GM12872 (cell line): ENCODE measurements at regions not wholly inside any gene's neighbourhood (a gene's known extent, or its start where the extent isn't known, plus 50 kb on each side); places are given as distances from the start of the nearest gene placed in this dataset.

Experiments
- CTCF ChIP-seq: IDR thresholded peaks from 3 replicates; pipeline ENCODE4 v1.5.1; 2011; ENCODE audit warnings: low read depth, mild to moderate bottlenecking, low read length, moderate library complexity; ENCODE audit not compliant: insufficient read depth

- TF ChIP-seq CTCF = no peak
Measured at GRCh38 chr3:16081661-16082060, 92.8 kb upstream of the GALNT15 start.

- TF ChIP-seq CTCF = no peak
Measured at GRCh38 chr3:16084887-16085286, 89.6 kb upstream of the GALNT15 start.

- no peak for TF ChIP-seq CTCF
Measured at GRCh38 chr3:16085410-16085809, 89.1 kb upstream of the GALNT15 start.

- no peak for TF ChIP-seq CTCF
Measured at GRCh38 chr3:16085884-16086608, 88.4 kb upstream of the GALNT15 start.

GRCh38 chr3:16086690-16087089 lies 87.8 kb upstream of the GALNT15 start:
- no peak for TF ChIP-seq CTCF

GRCh38 chr3:16088496-16088895 lies 86.0 kb upstream of the GALNT15 start:
- TF ChIP-seq CTCF = no peak

- TF ChIP-seq CTCF = no peak
Measured at GRCh38 chr3:16089521-16089920, 85.0 kb upstream of the GALNT15 start.
